IMR-90 (cell line): ENCODE measurements at regions not wholly inside any gene's neighbourhood (a gene's known extent, or its start where the extent isn't known, plus 50 kb on each side); places are given as distances from the start of the nearest gene placed in this dataset.

ENCODE experiments used
- ATAC-seq: fragments of 200-7000 bp; cut with Tn5 transposase; 2 replicates; pipeline ENCODE4 v1.9.1; 2020; ENCODE audit warnings: low read depth, mild to moderate bottlenecking, moderate library complexity
- BruUV-seq: library from RNA; stranded (reverse); fragments of 400-500 nt; replicated peaks from 2 replicates; lab custom pipeline; 2021; lab: Mats Ljungman, UMichigan
- CTCF ChIA-PET: fragments of 300-600 bp; formaldehyde crosslinking; extraction: SDS; loops from one replicate; lab custom pipeline; 2021; ENCODE audit warnings: antibody characterized with exemption; lab: Yijun Ruan, JAX
- POLR2A ChIA-PET: fragments of 300-600 bp; sonication (Branson Sonifier 250); formaldehyde crosslinking; loops from one replicate; lab custom pipeline; 2022; ENCODE audit warnings: antibody characterized with exemption; ENCODE audit not compliant: unreplicated experiment; lab: Charles Lee
- DNase-seq: peaks from one replicate; pipeline ENCODE4 v3.0.0; 2013
- H2AFZ ChIP-seq: replicated peaks from 2 replicates; pipeline ENCODE3; 2013; ENCODE audit warnings: low read length, mild to moderate bottlenecking; ENCODE audit not compliant: poor library complexity
- H2AK5ac ChIP-seq: 2 replicates; pipeline ENCODE4 v1.6.1; 2013; ENCODE audit warnings: low read depth, low read length, inconsistent platforms
- H2AK9ac ChIP-seq: replicated peaks from 2 replicates; pipeline ENCODE3; 2013; ENCODE audit warnings: mild to moderate bottlenecking, low read depth, low read length, moderate library complexity; ENCODE audit not compliant: poor library complexity
- H2BK120ac ChIP-seq: 2 replicates; pipeline ENCODE4 v1.6.1; 2013; ENCODE audit warnings: low read depth, low read length, inconsistent platforms
- H2BK15ac ChIP-seq: 3 replicates; pipeline ENCODE4 v1.6.1; 2013; ENCODE audit warnings: low read depth, low read length, inconsistent platforms
- H2BK20ac ChIP-seq: 2 replicates; pipeline ENCODE4 v1.6.1; 2013; ENCODE audit warnings: low read depth, mild to moderate bottlenecking, inconsistent platforms, low read length, moderate library complexity
- H2BK5ac ChIP-seq: 2 replicates; pipeline ENCODE4 v1.6.1; 2013; ENCODE audit warnings: mild to moderate bottlenecking, low read depth, low read length, inconsistent platforms; ENCODE audit not compliant: poor library complexity, severe bottlenecking
- H3K14ac ChIP-seq: replicated peaks from 2 replicates; pipeline ENCODE4 v1.6.1; 2013; ENCODE audit warnings: low read depth, low read length, inconsistent platforms
- H3K18ac ChIP-seq: 2 replicates; pipeline ENCODE4 v1.6.1; 2013; ENCODE audit warnings: low read depth, low read length, control low read depth
- H3K23ac ChIP-seq: 2 replicates; pipeline ENCODE4 v1.6.1; 2013; ENCODE audit warnings: low read depth, low read length, inconsistent platforms
- H3K27ac ChIP-seq: 2 replicates; pipeline ENCODE4 v1.5.1; 2013; ENCODE audit warnings: mild to moderate bottlenecking, control low read depth, low read length; ENCODE audit not compliant: insufficient read depth
- H3K27me3 ChIP-seq: 2 replicates; pipeline ENCODE4 v1.6.1; 2013; ENCODE audit warnings: low read length; ENCODE audit not compliant: control insufficient read depth, insufficient read depth
- H3K36me3 ChIP-seq: 2 replicates; pipeline ENCODE4 v1.6.1; 2013; ENCODE audit warnings: low read length, mixed read lengths; ENCODE audit not compliant: control insufficient read depth, insufficient read depth
- H3K4ac ChIP-seq: 2 replicates; pipeline ENCODE4 v1.6.1; 2013; ENCODE audit warnings: low read depth, low read length, inconsistent platforms
- H3K4me1 ChIP-seq: 2 replicates; pipeline ENCODE4 v1.6.1; 2013; ENCODE audit warnings: low read length, mixed read lengths; ENCODE audit not compliant: control insufficient read depth, insufficient read depth
- H3K4me2 ChIP-seq: 2 replicates; pipeline ENCODE4 v1.6.1; 2013; ENCODE audit warnings: low read depth, mild to moderate bottlenecking, control low read depth, low read length, moderate library complexity
- H3K4me3 ChIP-seq: 2 replicates; pipeline ENCODE4 v1.5.1; 2013; ENCODE audit warnings: low read depth, mild to moderate bottlenecking, control low read depth, low read length, moderate library complexity; ENCODE audit not compliant: insufficient read depth
- H3K56ac ChIP-seq: 2 replicates; pipeline ENCODE4 v1.6.1; 2013; ENCODE audit warnings: low read length, inconsistent platforms; ENCODE audit not compliant: insufficient read depth; ENCODE audit errors: extremely low read depth
- H3K79me1 ChIP-seq, 2 experiments: 2 replicates each; pipeline ENCODE4 v1.6.1; 2013; ENCODE audit warnings: low read length in 2 of 2, inconsistent platforms in 1 of 2, low read depth in 1 of 2
- H3K9ac ChIP-seq: 2 replicates; pipeline ENCODE4 v1.6.1; 2013; ENCODE audit warnings: low read depth, low read length, control low read depth
- H3K9me1 ChIP-seq: 2 replicates; pipeline ENCODE4 v1.6.1; 2013; ENCODE audit warnings: low read length, inconsistent platforms; ENCODE audit not compliant: insufficient read depth
- H3K9me3 ChIP-seq: 2 replicates; pipeline ENCODE4 v1.6.1; 2013; ENCODE audit warnings: low read length; ENCODE audit not compliant: control insufficient read depth, insufficient read depth
- H4K20me1 ChIP-seq: 2 replicates; pipeline ENCODE4 v1.6.1; 2013; ENCODE audit warnings: low read length, inconsistent platforms; ENCODE audit not compliant: insufficient read depth
- H4K5ac ChIP-seq: 2 replicates; pipeline ENCODE4 v1.6.1; 2013; ENCODE audit warnings: mild to moderate bottlenecking, low read depth, low read length, control low read depth
- H4K8ac ChIP-seq, 2 experiments: 2 replicates each; pipeline ENCODE4 v1.6.1; 2013; ENCODE audit warnings: low read depth in 2 of 2, low read length in 2 of 2, control low read depth in 1 of 2, inconsistent platforms in 1 of 2
- H4K91ac ChIP-seq: 2 replicates; pipeline ENCODE4 v1.6.1; 2013; ENCODE audit warnings: low read depth, low read length, inconsistent platforms; ENCODE audit not compliant: insufficient read depth
- CTCF ChIP-seq: conservative IDR thresholded peaks from 2 replicates; pipeline ENCODE4 v1.5.1; 2012; ENCODE audit warnings: mild to moderate bottlenecking, low read depth, low read length, improper control_type of control experiment
- ELK1 ChIP-seq: fragments of 150-350 bp; IDR thresholded peaks from 2 replicates; pipeline ENCODE4 v1.6.1; 2016; ENCODE audit warnings: low read depth, mild to moderate bottlenecking, low read length, moderate library complexity, borderline replicate concordance
- FOS ChIP-seq: fragments of 150-350 bp; IDR thresholded peaks from 2 replicates; pipeline ENCODE4 v1.6.1; 2016; ENCODE audit warnings: low read depth, low read length
- MAZ ChIP-seq: IDR thresholded peaks from 2 replicates; pipeline ENCODE4 v1.6.1; 2012; ENCODE audit warnings: low read depth, mild to moderate bottlenecking, low read length, improper control_type of control experiment, moderate library complexity, borderline replicate concordance
- NFE2L2 ChIP-seq: fragments of 150-350 bp; IDR thresholded peaks from 2 replicates; pipeline ENCODE4 v1.6.1; 2016; ENCODE audit warnings: low read depth, mild to moderate bottlenecking, low read length
- RAD21 ChIP-seq: IDR thresholded peaks from 2 replicates; pipeline ENCODE4 v1.6.1; 2012; ENCODE audit warnings: low read length, improper control_type of control experiment
- RCOR1 ChIP-seq: IDR thresholded peaks from 2 replicates; pipeline ENCODE4 v1.6.1; 2012; ENCODE audit warnings: mild to moderate bottlenecking, low read length, improper control_type of control experiment; ENCODE audit not compliant: insufficient replicate concordance
- SMC3 ChIP-seq: fragments of 150-350 bp; IDR thresholded peaks from 2 replicates; pipeline ENCODE4 v1.6.1; 2016; ENCODE audit warnings: low read depth, mild to moderate bottlenecking, antibody characterized with exemption, low read length, moderate library complexity
- WGBS, 2 experiments: methylation state at CpG; one replicate each; pipeline versions ENCODE4 v1.1.5 to v1.1.7; 2013; ENCODE audit warnings: missing lambda C conversion rate in 2 of 2; ENCODE audit not compliant: insufficient read length in 1 of 2; ENCODE audit errors: extremely low coverage in 2 of 2; 5-methylcytosine and 5-hydroxymethylcytosine counted together
- dilution Hi-C: fragments of 300-500 bp; cut with HindIII; formaldehyde crosslinking; loops from one replicate; pipeline ENCODE4 v1.14.3; 2018; ENCODE audit warnings: low sequenced_read_pairs; ENCODE audit not compliant: unreplicated experiment
- in situ Hi-C: fragments of 300-500 bp; cut with MboI; formaldehyde crosslinking; loops from 3 replicates; pipeline ENCODE4 v1.14.3; 2019; ENCODE audit warnings: low sequenced_read_pairs, inconsistent platforms, mixed read lengths
- intact Hi-C: fragments of 100-400 bp; cut with micrococcal nuclease; formaldehyde crosslinking; loops from 2 replicates; pipeline ENCODE4 v1.10.0; 2022

GRCh38 chr4:33060674-33061542 is 2340.7 kb downstream of the PCDH7 start:
- Histone ChIP-seq H3K9me3 (no peaks in the 10 kb centered on the region), H3K23ac (no peak overlapping the region), H3K27ac (no peak overlapping the region), H2BK15ac (no peak overlapping the region), H4K91ac (no peak overlapping the region), H4K20me1 (no peaks in the 10 kb centered on the region), H3K4ac (no peak overlapping the region), H3K9ac (no peak overlapping the region), H2AK9ac (no peak overlapping the region), H3K9me1 (no peaks in the 10 kb centered on the region), H3K4me3 (no peak overlapping the region), H3K18ac (no peak overlapping the region), H2BK20ac (no peak overlapping the region), H3K14ac (no peak overlapping the region), H3K79me1 (no peaks in the 10 kb centered on the region), H3K27me3 (no peaks in the 10 kb centered on the region), H2BK5ac (no peak overlapping the region), H2BK120ac (no peak overlapping the region), H2AK5ac (no peak overlapping the region), H3K4me2 (no peak overlapping the region), H3K4me1 (no peaks in the 10 kb centered on the region), H3K36me3 (no peaks in the 10 kb centered on the region), H2AFZ (no peak overlapping the region), H3K56ac (no peak overlapping the region), H4K8ac (no peak overlapping the region), H4K5ac (no peak overlapping the region)
- TF ChIP-seq FOS, result no peak
- TF ChIP-seq RCOR1, result no peak
- peak; percentile 33 for TF ChIP-seq RAD21
- TF ChIP-seq ELK1, result no peak
- 0 out of 2 replicates have a peak, but pooled peaks have one; percentile 24 for TF ChIP-seq SMC3
- no peak for TF ChIP-seq NFE2L2
- TF ChIP-seq CTCF, result peak; percentile 69
- TF ChIP-seq MAZ, result no peak
- WGBS, 2 experiments, result no CpG with 5 or more reads among the region's 12 CpGs
- ChIA-PET POLR2A (no interaction called here), CTCF (no interaction called here)
- DNase-seq, result peak; percentile 28
- ATAC-seq, result peak; percentile 75
- dilution Hi-C loops, result no loop called here
- in situ Hi-C loops, result no loop called here
- BruUV-seq, result no TSS peak
- intact Hi-C loops, result no loop called here
